Ishikawa (cell line): ENCODE measurements at regions not wholly inside any gene's neighbourhood (a gene's known extent, or its start where the extent isn't known, plus 50 kb on each side); places are given as distances from the start of the nearest gene placed in this dataset.

ENCODE experiments used
- CREB1 ChIP-seq: IDR thresholded peaks from 2 replicates; pipeline ENCODE4 v1.6.1; 2012; ENCODE audit warnings: low read depth
- EP300 ChIP-seq: IDR thresholded peaks from 2 replicates; pipeline ENCODE4 v1.6.1; 2012; ENCODE audit warnings: borderline replicate concordance
- FOXM1 ChIP-seq: IDR thresholded peaks from 2 replicates; pipeline ENCODE4 v1.6.1; 2012; ENCODE audit warnings: low read depth, borderline replicate concordance
- TAF1 ChIP-seq: IDR thresholded peaks from 2 replicates; pipeline ENCODE4 v1.6.1; 2012; ENCODE audit warnings: low read depth, mild to moderate bottlenecking
- TEAD4 ChIP-seq: IDR thresholded peaks from 2 replicates; pipeline ENCODE4 v1.6.1; 2012

DNA sequence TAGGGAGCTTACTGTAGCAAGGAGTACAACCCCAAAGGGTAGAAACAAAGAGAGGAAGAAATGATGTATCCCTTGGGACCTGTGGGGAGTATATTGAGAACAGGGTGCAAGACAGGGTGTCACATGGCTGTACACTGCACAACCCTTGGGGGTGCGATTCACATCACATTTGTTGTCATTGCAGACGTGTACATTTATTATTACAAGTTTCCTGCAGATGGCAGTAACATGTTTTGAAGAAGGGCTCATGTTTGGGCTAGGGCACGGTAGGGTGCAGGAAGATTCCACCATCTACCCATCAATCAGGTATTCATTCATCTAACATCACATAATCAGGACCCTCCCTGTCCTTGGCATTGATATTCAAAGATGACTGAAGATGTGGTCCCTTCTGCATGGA is 62.5 kb downstream of the NDUFS5 start:
- no peak for TF ChIP-seq EP300
- TF ChIP-seq CREB1 = no peak
- TF ChIP-seq TEAD4 = no peak
- no peak for TF ChIP-seq TAF1
- TF ChIP-seq FOXM1 = no peak
